ENCODE measurements at regions not wholly inside any gene's neighbourhood (a gene's known extent, or its start where the extent isn't known, plus 50 kb on each side); places are given as distances from the start of the nearest gene placed in this dataset.

DNA sequence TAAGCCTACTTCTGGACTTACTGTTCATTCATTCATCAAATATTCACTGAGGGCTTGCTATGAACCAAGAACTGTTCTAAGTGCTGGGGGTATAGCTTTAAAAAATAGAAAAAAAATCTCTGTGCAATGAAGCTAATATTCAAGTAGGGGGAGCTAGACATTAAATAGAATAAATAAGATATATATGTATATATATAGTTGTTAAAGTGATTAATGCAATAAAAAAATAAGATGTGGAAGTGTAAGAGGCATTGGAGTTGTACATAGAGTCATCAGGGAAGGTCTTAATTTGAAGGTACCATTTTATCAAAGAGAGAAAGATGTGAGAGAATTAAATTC lies 181.2 kb upstream of the AGR3 start:
- TF ChIP-seq CTCF (IDR thresholded peaks at IDR 0.05): peak; percentile 35; the same call in 2 of the 3 replicates
- no peak for TF ChIP-seq EP300 (IDR thresholded peaks at IDR 0.05)
- TF ChIP-seq HMGXB4 (CRISPR knock-in tag; IDR thresholded peaks at IDR 0.05; ENCODE audit: borderline replicate concordance): no peak
- TF ChIP-seq RCOR1 (IDR thresholded peaks at IDR 0.05; ENCODE audit: low read depth, low read length): no peak
- TF ChIP-seq E2F6 (IDR thresholded peaks at IDR 0.05; ENCODE audit: borderline replicate concordance, low read depth): no peak
- TF ChIP-seq RNF2 (IDR thresholded peaks at IDR 0.05; ENCODE audit: borderline replicate concordance, low read depth): no peak
- peak; percentile 25 to 45; a peak in 3 of 5 replicates for TF ChIP-seq RAD21 (conservative IDR thresholded peaks at IDR 0.05 in 1 of 2, IDR thresholded peaks at IDR 0.05 in 1 of 2)
- TF ChIP-seq POLR2A (IDR thresholded peaks at IDR 0.05; ENCODE audit: low read length): no peak
- TF ChIP-seq CEBPB (IDR thresholded peaks at IDR 0.05): no peak
